NCI-H128 (cell line): ENCODE measurements at regions not wholly inside any gene's neighbourhood (a gene's known extent, or its start where the extent isn't known, plus 50 kb on each side); places are given as distances from the start of the nearest gene placed in this dataset.

Experiments used
- DNase-seq: peaks from one replicate; lab custom pipeline; 2025; ENCODE audit not compliant: unreplicated experiment; lab: John Stamatoyannopoulos, UW

DNA sequence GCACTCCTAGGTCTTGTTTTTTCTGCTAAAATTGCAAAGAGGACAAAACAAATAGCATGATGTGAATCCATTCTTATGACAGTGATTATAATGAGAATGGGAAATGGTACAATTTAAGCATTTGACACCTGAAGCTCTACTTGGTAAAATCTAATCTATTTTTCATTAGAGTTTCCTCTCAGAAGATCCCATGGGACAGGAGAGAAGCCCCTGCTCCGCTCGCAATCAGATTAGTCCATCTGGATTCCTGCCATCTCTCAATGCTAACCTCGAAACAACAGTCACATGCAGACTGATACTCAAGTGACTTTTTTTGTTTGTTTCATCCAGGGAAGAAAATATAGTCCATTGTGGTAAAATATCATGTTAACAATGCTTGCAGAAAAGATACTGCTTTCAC is 107.4 kb upstream of the TOM1L1 start:
- DNase-seq = no peak

DNA sequence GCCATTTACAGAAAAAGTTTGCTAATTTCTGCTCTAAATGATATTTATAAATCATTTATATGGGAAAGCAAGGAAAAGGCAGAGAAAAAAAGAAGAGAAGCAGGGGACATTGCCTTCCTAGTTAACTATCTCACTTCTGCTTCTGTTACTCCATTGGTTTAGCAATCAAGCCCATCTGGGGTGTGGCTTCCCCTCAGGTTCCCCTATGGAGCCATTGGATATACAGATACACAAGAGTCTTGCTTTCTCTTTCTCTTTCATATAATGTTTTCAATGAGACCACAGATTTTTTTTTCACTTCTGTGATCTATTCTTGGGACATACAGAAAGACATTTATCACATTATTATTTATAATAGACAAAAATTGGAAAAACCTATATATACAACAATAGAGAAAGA is 105.6 kb upstream of the TOM1L1 start:
- no peak for DNase-seq

DNA sequence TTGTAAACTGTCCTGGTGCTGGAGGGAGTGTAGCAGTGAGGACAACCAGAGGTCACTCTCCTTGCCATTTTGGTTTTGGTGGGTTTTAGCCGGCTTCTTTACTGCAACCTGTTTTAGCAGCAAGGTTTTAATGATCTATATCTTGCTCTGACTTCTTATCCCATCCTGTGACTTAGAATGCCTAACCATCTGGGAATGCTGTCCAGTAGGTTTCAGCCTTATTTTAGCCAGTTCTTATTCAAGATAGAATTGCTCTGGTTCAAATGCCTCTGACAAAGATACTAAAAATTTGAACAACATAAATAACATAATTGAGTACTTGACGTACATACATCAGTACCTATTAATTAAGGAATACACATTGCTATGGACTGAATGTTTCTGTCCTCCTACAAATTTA is 93.3 kb upstream of the TOM1L1 start:
- no peak for DNase-seq

DNA sequence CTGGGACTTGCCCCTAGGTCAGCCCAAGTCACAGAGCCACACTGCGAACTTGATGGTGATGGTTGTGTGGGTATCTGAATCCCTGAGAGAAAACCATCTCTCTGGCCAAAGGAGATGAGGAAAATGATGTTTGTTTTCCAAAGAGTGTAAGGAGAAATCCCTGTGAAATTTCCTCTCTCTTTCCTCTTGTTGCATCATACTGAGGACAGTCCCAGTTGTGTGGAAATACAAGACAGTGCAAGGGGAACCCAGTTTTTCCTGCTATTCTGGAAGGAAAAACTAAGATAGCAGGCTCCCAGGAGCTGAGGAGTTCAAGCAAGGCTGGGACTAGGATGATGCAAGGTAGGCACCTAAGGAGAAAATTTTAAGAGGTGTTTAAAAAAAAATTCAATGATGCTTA is 86.8 kb upstream of the TOM1L1 start:
- no peak for DNase-seq

DNA sequence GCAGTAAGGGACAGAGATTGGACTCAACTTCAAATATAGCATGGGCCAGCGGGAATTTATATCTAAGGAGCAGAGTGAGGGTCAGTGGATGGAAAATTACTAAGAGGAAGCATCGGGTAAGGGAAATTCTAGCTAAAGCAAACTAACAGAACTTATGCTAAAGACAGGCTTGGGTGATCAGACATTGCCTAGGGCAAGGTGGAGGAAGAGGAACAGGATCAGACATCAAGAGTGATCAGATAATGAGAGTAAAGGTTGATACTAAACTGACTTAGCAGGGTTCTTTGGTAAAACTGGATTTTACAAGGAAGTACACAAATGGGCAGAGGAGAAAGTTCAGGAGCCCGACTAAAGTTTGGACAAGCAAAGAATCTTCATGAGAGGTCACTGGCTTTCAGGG is 86.3 kb upstream of the TOM1L1 start:
- DNase-seq = no peak

DNA sequence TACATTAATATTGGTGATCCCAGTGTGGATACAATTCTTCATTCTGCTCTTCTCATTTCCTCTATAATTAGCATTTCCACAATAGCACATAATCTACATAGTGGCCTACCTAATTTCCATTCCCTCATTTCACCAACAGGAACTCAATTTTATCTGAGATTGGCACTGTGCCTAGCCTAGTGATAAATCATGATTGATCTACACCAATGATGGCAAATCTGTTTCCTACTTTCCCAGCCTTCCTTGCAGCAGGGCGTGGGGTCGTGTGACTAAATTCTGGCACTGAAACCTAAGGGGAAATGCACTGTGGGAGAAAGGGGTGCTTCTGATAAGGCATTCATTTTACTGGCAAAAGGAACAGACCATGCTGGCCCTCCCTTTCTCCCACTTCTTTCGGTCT is 66.6 kb upstream of the TOM1L1 start:
- no peak for DNase-seq

DNA sequence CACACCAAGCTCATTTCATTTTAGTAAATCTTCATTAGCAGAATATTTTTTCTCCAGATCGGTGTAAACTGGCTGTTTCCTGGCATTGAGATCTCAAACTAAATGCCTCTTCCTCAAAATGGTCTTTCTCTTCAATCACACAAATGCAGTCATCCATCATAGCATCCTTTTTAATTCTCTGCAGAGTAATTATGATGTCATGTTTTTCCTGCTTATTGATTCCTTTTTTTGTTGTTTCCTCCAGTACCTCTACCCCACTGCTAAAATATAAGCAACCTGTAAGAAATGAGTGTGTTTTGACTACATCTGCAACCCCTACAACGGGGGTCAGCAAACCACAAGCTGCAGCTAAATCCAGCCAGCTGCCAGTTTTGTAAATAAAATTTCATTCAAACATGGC is 65.6 kb upstream of the TOM1L1 start:
- DNase-seq = no peak

DNA sequence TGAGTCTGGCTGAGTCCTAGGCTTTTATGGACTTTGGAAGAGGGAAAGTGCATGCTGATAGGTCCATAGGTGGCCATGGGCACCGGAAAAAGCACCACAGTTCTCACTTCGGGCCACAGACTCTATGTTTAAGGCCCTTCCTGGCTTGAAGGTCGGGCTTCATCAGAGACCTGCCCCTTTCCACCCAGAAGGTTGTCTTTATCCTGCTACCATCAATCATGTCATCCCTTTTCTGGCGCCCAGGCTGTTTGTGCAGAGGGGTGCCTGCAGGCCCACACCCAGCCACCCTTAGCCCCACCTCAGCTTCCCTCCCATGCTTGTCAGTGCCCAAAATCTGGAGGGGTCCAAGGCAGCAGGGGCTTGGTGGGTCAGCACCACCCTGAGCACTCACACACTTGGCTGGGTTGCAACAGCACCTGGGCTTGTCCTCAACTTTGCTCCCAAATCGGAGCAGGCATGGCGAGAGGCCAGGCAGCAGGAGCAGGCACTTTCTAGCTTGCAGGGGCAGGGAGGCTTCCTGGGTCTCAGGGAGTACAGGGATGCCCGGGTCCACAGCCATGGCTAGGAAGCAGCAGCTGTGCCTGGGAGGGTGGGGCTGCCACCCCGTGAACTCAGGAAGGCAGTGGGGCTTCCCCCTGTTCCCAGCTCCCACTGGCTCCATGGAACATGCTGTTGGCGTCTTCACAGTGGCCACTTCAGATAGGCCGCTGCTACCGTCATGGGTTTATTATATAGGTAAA is 63.8 kb upstream of the TOM1L1 start:
- no peak for DNase-seq

DNA sequence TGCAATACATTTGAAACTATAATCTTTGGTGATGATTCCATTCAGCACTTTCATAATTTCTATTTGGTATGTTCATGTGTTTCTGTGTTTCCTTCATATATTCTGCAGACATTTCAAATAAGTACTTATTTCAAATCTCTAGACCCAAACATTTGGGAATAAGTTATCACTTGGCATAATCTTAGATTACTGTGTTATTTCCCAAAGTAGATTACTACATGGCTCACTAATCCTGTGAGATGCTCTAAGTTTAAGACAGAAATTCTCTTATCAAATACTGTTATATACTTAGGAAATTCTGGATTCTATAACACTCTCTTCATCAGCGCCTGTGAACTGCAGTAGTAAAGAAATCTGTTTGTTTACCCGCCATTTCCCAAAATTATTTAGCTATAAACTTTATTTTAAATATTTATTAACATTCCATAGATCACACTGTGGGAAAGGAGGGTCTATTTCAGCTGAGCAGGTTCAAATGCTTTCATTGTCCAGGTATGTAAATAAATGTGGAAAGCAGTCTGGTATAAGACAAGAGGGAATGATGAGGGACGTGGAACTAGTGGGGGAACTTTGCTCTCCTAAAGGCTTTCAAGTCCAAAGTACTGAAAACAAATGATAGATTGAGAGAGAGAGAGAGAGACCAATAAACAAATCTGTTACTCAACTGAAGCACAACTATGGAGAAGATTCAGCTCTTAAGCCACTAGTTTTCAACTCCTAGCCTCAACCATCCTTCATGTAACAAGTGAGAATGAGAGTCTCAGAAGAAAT is 61.8 kb upstream of the TOM1L1 start:
- DNase-seq = no peak

DNA sequence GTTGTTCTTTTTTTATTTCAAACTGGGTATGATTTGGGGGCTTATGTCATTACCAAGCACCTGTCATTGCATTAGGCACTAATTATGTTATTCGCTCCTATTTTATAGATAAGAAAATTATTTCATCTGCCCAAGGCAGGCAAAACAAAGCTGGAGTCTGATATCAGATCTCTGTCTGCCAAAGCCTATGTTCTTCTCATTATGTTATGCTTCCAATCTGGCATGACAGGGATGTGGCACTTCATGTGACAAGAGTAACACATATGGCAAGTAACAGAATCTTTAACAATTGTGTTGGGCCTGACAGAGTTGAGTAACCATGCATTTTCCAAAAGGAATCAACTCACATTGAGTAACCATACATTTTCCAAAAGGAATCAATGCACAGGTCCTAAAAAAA is 61.2 kb upstream of the TOM1L1 start:
- DNase-seq = no peak

- DNase-seq = no peak
These were observed 59.6 kb upstream of the TOM1L1 start for GRCh38 chr17:54840885-54841591.

DNA sequence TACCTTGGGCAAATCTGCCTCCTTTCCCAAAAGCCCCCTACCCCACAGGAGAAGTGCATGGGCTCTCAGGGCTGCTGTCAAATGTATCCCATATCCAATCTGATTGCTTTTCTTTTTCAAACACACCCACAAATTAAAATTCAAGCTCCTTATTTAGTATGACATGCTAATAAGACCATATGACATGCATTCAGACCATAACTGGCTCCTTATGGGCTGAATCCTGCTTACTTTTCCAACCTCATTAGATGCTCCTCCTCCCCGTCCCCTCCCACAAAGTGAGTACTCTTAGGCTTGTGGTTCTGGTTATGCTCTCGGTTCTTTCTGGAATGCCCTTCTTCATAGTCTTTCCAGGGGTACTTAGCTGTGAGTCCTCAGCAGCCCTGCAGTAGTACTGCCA is 59.0 kb upstream of the TOM1L1 start:
- no peak for DNase-seq

GRCh38 chr17:54844233-54844632 is 56.4 kb upstream of the TOM1L1 start:
- no peak for DNase-seq

- DNase-seq = no peak
These were observed 52.2 kb upstream of the TOM1L1 start for GRCh38 chr17:54848368-54848987.

- no peak for DNase-seq
These were observed 51.0 kb upstream of the TOM1L1 start for GRCh38 chr17:54849660-54850059.
